SK-N-SH (cell line): ENCODE measurements at regions not wholly inside any gene's neighbourhood (a gene's known extent, or its start where the extent isn't known, plus 50 kb on each side); places are given as distances from the start of the nearest gene placed in this dataset.
A peak's percentile ranks its signal among the peaks of the same experiment; 100 is the strongest.

Experiments
- CTCF ChIA-PET: fragments of 300-600, 350-600 bp; formaldehyde crosslinking; extraction: SDS; loops from one replicate; lab custom pipeline; 2021; lab: Yijun Ruan, JAX
- POLR2A ChIA-PET: fragments of 350-600 bp; sonication (Branson Sonifier 250); formaldehyde crosslinking; extraction: SDS; loops from one replicate; lab custom pipeline; 2020; ENCODE audit warnings: antibody characterized with exemption, inconsistent platforms; lab: Yijun Ruan, JAX
- DNase-seq: peaks from one replicate; pipeline ENCODE4 v3.0.0; 2012
- H2AFZ ChIP-seq: fragments of 200-600 bp; sonication (generic); 2 replicates; pipeline ENCODE4 v1.8.1; 2016; ENCODE audit warnings: antibody characterized with exemption, mild to moderate bottlenecking, low read depth
- H3F3A ChIP-seq: fragments of 200-600 bp; sonication (generic); replicated peaks from 2 replicates; pipeline ENCODE3; 2016; ENCODE audit warnings: antibody characterized with exemption, mild to moderate bottlenecking; ENCODE audit not compliant: insufficient read depth
- H3K27ac ChIP-seq, 2 experiments: fragments of 200-500 bp in 1 of 2; fragments of 200-600 bp in 1 of 2; sonication (Bioruptor generic) in 1 of 2; sonication (generic), shearing (Covaris generic) in 1 of 2; 2 replicates each; pipeline versions ENCODE4 v1.5.1 to v1.6.1; 2014 to 2016; ENCODE audit warnings: low read depth in 2 of 2, inconsistent platforms in 1 of 2, low read length in 1 of 2, mild to moderate bottlenecking in 1 of 2, mixed read lengths in 1 of 2
- H3K27me3 ChIP-seq: fragments of 200-600 bp; sonication (generic), shearing (Covaris generic); 2 replicates; pipeline ENCODE4 v1.6.1; 2016; ENCODE audit warnings: mixed run types; ENCODE audit not compliant: insufficient read depth
- H3K36me3 ChIP-seq, 2 experiments: fragments of 200-500 bp in 1 of 2; fragments of 200-600 bp in 1 of 2; sonication (Bioruptor generic) in 1 of 2; sonication (generic) in 1 of 2; replicated peaks in 1 of 2; 2 replicates each; pipeline versions ENCODE3 to v1.5.1; 2014 to 2016; ENCODE audit warnings: low read length in 1 of 2, mild to moderate bottlenecking in 1 of 2; ENCODE audit not compliant: insufficient read depth in 2 of 2, control insufficient read depth in 1 of 2
- H3K4me1 ChIP-seq, 2 experiments: fragments of 200-500 bp in 1 of 2; fragments of 200-600 bp in 1 of 2; sonication (Bioruptor generic) in 1 of 2; sonication (generic), shearing (Covaris generic) in 1 of 2; 2 replicates each; pipeline versions ENCODE4 v1.5.1 to v1.6.1; 2014 to 2016; ENCODE audit warnings: low read depth in 1 of 2, low read length in 1 of 2, mixed run types in 1 of 2; ENCODE audit not compliant: insufficient read depth in 2 of 2, control insufficient read depth in 1 of 2
- H3K4me2 ChIP-seq: fragments of 200-600 bp; sonication (generic), shearing (Covaris generic); 2 replicates; pipeline ENCODE4 v1.6.1; 2017; ENCODE audit warnings: mixed run types
- H3K4me3 ChIP-seq, 2 experiments: fragments of 200-500 bp in 1 of 2; fragments of 200-600 bp in 1 of 2; sonication (Bioruptor generic) in 1 of 2; sonication (generic), shearing (Covaris generic) in 1 of 2; 2 replicates each; pipeline versions ENCODE4 v1.5.1 to v1.8.1; 2014 to 2016; ENCODE audit warnings: low read depth in 2 of 2, inconsistent platforms in 1 of 2, low read length in 1 of 2, mild to moderate bottlenecking in 1 of 2, mixed read lengths in 1 of 2, moderate library complexity in 1 of 2
- H3K79me2 ChIP-seq: fragments of 200-600 bp; sonication (generic); 2 replicates; pipeline ENCODE4 v1.8.1; 2017; ENCODE audit warnings: mild to moderate bottlenecking; ENCODE audit not compliant: insufficient read depth
- H3K9ac ChIP-seq: fragments of 200-600 bp; sonication (generic); 2 replicates; pipeline ENCODE4 v1.6.1; 2017; ENCODE audit warnings: mixed run types
- H3K9me2 ChIP-seq: fragments of 200-600 bp; sonication (generic); 2 replicates; pipeline ENCODE4 v1.6.1; 2017; ENCODE audit warnings: mixed run types
- H3K9me3 ChIP-seq: fragments of 200-600 bp; sonication (generic); 2 replicates; pipeline ENCODE4 v1.6.1; 2017; ENCODE audit warnings: mixed run types, mild to moderate bottlenecking, moderate library complexity
- H4K20me1 ChIP-seq: fragments of 200-600 bp; sonication (generic); 2 replicates; pipeline ENCODE4 v1.6.1; 2017; ENCODE audit warnings: mild to moderate bottlenecking, mixed run types; ENCODE audit not compliant: insufficient read depth
- CHD2 ChIP-seq: fragments of 150-350 bp; IDR thresholded peaks from 2 replicates; pipeline ENCODE4 v1.6.1; 2018; ENCODE audit warnings: low read length; ENCODE audit not compliant: partially characterized antibody
- CTCF ChIP-seq: fragments of 200-600 bp; sonication (generic); IDR thresholded peaks from 2 replicates; pipeline ENCODE4 v1.6.1; 2017; ENCODE audit warnings: antibody characterized with exemption, mild to moderate bottlenecking, moderate library complexity
- ELF1 ChIP-seq: IDR thresholded peaks from 2 replicates; pipeline ENCODE4 v1.4.0; 2012
- EP300 ChIP-seq, 2 experiments: IDR thresholded peaks; 2 replicates each; pipeline versions ENCODE4 v1.4.0 to v1.6.1; 2012; ENCODE audit warnings: borderline replicate concordance in 1 of 2, low read depth in 1 of 2, low read length in 1 of 2
- FOSL2 ChIP-seq: IDR thresholded peaks from 2 replicates; pipeline ENCODE4 v1.4.0; 2012; ENCODE audit warnings: low read depth, mild to moderate bottlenecking, moderate library complexity, borderline replicate concordance
- FOXM1 ChIP-seq: IDR thresholded peaks from 2 replicates; pipeline ENCODE4 v1.4.0; 2012; ENCODE audit warnings: low read depth, mild to moderate bottlenecking
- GABPA ChIP-seq: IDR thresholded peaks from 2 replicates; pipeline ENCODE4 v1.4.0; 2012; ENCODE audit warnings: low read depth, mild to moderate bottlenecking
- IRF3 ChIP-seq: fragments of 150-350 bp; IDR thresholded peaks from 2 replicates; pipeline ENCODE4 v1.6.1; 2016; ENCODE audit warnings: mild to moderate bottlenecking, low read depth, low read length
- NRF1 ChIP-seq: IDR thresholded peaks from 2 replicates; pipeline ENCODE4 v1.6.1; 2012; ENCODE audit warnings: low read depth, mild to moderate bottlenecking, low read length
- PBX3 ChIP-seq: IDR thresholded peaks from 2 replicates; pipeline ENCODE4; 2012
- POLR2AphosphoS5 ChIP-seq: IDR thresholded peaks from 2 replicates; pipeline ENCODE4 v1.6.1; 2012; ENCODE audit warnings: low read depth, low read length
- RAD21 ChIP-seq: IDR thresholded peaks from 2 replicates; pipeline ENCODE4 v1.6.1; 2012; ENCODE audit warnings: mild to moderate bottlenecking, low read length
- RFX5 ChIP-seq: IDR thresholded peaks from 2 replicates; pipeline ENCODE4 v1.6.1; 2012; ENCODE audit warnings: mild to moderate bottlenecking, improper control_type of control experiment, low read length
- SIN3A ChIP-seq: IDR thresholded peaks from 2 replicates; pipeline ENCODE4 v1.6.1; 2012; ENCODE audit warnings: low read depth, mild to moderate bottlenecking, low read length, moderate library complexity, borderline replicate concordance
- TAF1 ChIP-seq: IDR thresholded peaks from 2 replicates; pipeline ENCODE4 v1.6.1; 2012; ENCODE audit warnings: low read depth, mild to moderate bottlenecking, low read length, moderate library complexity, borderline replicate concordance
- TEAD4 ChIP-seq: IDR thresholded peaks from 2 replicates; pipeline ENCODE4 v1.4.0; 2012; ENCODE audit warnings: mild to moderate bottlenecking, borderline replicate concordance; ENCODE audit not compliant: insufficient read depth
- YY1 ChIP-seq: IDR thresholded peaks from 2 replicates; pipeline ENCODE4 v1.4.0; 2012; ENCODE audit warnings: low read depth, mild to moderate bottlenecking
- ZBTB33 ChIP-seq: IDR thresholded peaks from 2 replicates; pipeline ENCODE4 v1.4.0; 2012; ENCODE audit warnings: low read depth, borderline replicate concordance
- WGBS: methylation state at CpG from one replicate; pipeline ENCODE4 v1.1.6; 2017; ENCODE audit warnings: low lambda C conversion rate; 5-methylcytosine and 5-hydroxymethylcytosine counted together

- no peaks in the 10 kb centered on the region for H3K36me3 ChIP-seq
- H3K9me3 ChIP-seq: no peaks in the 10 kb centered on the region
- no peaks in the 10 kb centered on the region for H3K27me3 ChIP-seq
- no peak overlapping the region for H3K9ac ChIP-seq
- DNase-seq: no peak
- H3K4me1 ChIP-seq: peaks cover 6 to 7% of the 10 kb centered on the region in 2 experiments; a peak in 3 of 4 replicates
- H3F3A ChIP-seq: no peaks in the 10 kb centered on the region
- POLR2A ChIA-PET: no interaction called here
- H3K4me2 ChIP-seq: no peak overlapping the region
- no peak overlapping the region for H3K27ac ChIP-seq
- TF ChIP-seq TEAD4 (no peak), TAF1 (no peak), EP300 (IDR thresholded peaks at IDR 0.05; ENCODE audit: borderline replicate concordance in 1 of 2, low read depth in 1 of 2, low read length in 1 of 2) (no peak), FOSL2 (no peak), ZBTB33 (no peak), ELF1 (no peak), SIN3A (no peak), RFX5 (no peak), FOXM1 (no peak), RAD21 (no peak), CHD2 (no peak), POLR2AphosphoS5 (no peak), PBX3 (no peak)
- H3K4me3 ChIP-seq: no peak overlapping the region
- H2AFZ ChIP-seq: no peak overlapping the region
- no peaks in the 10 kb centered on the region for H3K9me2 ChIP-seq
- H4K20me1 ChIP-seq: no peaks in the 10 kb centered on the region
- CTCF ChIA-PET: interaction anchor here (1.6 kb wide), 1 partner anchor 1023 kb away, joined by 4 read pairs; no protein-coding TSS in a partner anchor
- no peaks in the 10 kb centered on the region for H3K79me2 ChIP-seq
These were observed 636.6 kb downstream of the TNS3 start for GRCh38 chr7:46945328-46945727.

GRCh38 chr7:46943996-46944395 lies 637.9 kb downstream of the TNS3 start:
- no peaks in the 10 kb centered on the region for H3K79me2 ChIP-seq
- POLR2A ChIA-PET: no interaction called here
- H3K27ac ChIP-seq: no peak overlapping the region
- no peaks in the 10 kb centered on the region for H4K20me1 ChIP-seq
- DNase-seq: no peak
- H3K9me3 ChIP-seq: no peaks in the 10 kb centered on the region
- H3K4me2 ChIP-seq: no peak overlapping the region
- H3K4me1 ChIP-seq: peaks cover 6 to 7% of the 10 kb centered on the region in 2 experiments; a peak in 3 of 4 replicates
- H3K27me3 ChIP-seq: no peaks in the 10 kb centered on the region
- no peak overlapping the region for H3K4me3 ChIP-seq
- H3K36me3 ChIP-seq: no peaks in the 10 kb centered on the region
- H2AFZ ChIP-seq: 0 out of 2 replicates have a peak overlapping the region, but pooled peaks have one; percentile 2
- 82% methylated on average over 3 of the region's 3 CpGs for WGBS
- TF ChIP-seq YY1 (no peak), ZBTB33 (no peak), CTCF (no peak), TAF1 (no peak), EP300 (IDR thresholded peaks at IDR 0.05; ENCODE audit: borderline replicate concordance in 1 of 2, low read depth in 1 of 2, low read length in 1 of 2) (no peak), IRF3 (no peak), NRF1 (no peak), GABPA (no peak)
- no peaks in the 10 kb centered on the region for H3F3A ChIP-seq
- H3K9ac ChIP-seq: no peak overlapping the region
- CTCF ChIA-PET: interaction anchor here (0.9 kb wide), 1 partner anchor 310 kb away, joined by 3 read pairs; no protein-coding TSS in a partner anchor
- H3K9me2 ChIP-seq: no peaks in the 10 kb centered on the region
